ENCODE measurements at regions not wholly inside any gene's neighbourhood (a gene's known extent, or its start where the extent isn't known, plus 50 kb on each side); places are given as distances from the start of the nearest gene placed in this dataset.

DNA sequence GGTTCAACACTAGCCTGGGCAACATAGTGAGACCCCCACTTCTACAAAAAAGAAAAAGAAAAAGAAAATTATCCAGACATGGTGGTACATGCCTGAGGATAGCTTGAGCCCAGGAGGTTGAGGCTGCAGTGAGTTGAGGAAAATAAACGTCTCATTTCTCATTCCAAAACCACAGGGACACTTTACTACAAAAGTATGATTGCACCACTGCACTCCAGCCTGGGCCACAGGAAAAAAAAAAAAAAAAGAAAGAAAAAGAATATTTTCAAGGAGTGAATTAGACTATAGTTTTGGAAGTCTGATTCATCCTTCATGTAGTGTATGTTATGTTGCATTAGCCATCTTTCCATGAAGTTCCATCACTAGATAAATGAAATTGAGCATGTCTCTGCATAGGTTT, 149.5 kb upstream of the THBS1 start:
- no peak for TF ChIP-seq EZH2 (IDR thresholded peaks at IDR 0.05; ENCODE audit: insufficient read depth, poor library complexity, severe bottlenecking)
- TF ChIP-seq EZH2phosphoT487 (IDR thresholded peaks at IDR 0.05; ENCODE audit: insufficient read depth, low read depth), result no peak
